ENCODE measurements at regions not wholly inside any gene's neighbourhood (a gene's known extent, or its start where the extent isn't known, plus 50 kb on each side); places are given as distances from the start of the nearest gene placed in this dataset.

DNA sequence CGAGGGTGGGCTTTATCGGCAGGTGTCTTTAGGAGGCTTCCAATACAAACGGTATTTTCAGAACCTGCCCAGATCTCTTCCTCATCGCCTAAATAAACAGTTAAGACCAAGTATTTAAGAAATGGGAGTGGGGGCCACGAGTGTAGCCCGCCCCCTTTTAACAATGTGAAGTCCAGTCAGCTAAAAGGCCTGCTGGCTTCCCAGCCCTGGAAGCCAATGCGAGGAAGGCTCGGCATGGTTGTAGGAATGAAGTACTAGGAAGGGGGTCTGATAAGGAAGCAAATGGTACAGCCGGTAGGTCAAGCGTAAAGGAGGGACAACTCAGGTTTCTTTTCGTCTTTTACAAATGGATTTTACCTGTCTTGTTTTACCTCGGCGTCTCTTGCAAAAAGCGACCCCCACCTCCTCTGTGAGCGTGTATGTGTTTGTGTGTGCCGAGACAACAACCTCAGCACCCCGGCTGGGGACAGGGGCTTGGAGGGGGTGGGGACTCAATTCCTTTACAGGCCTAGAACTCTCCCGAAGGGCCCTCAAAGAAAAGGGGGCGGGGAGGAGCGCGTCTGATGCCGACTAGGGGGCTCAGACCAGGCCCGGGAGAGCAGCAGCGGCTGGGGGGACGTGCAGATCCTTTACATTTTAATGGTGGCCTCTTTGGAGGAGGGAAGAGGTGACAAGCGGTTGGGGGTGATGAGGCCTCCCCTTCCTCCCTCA lies 147.6 kb downstream of the GPR85 start:
- no peaks in the 10 kb centered on the region for H3K9me3 ChIP-seq
- TF ChIP-seq POLR2AphosphoS5 (IDR thresholded peaks at IDR 0.05) (no peak), POLR2A (IDR thresholded peaks at IDR 0.05) (no peak)
- TF ChIP-seq, protein P1, sequence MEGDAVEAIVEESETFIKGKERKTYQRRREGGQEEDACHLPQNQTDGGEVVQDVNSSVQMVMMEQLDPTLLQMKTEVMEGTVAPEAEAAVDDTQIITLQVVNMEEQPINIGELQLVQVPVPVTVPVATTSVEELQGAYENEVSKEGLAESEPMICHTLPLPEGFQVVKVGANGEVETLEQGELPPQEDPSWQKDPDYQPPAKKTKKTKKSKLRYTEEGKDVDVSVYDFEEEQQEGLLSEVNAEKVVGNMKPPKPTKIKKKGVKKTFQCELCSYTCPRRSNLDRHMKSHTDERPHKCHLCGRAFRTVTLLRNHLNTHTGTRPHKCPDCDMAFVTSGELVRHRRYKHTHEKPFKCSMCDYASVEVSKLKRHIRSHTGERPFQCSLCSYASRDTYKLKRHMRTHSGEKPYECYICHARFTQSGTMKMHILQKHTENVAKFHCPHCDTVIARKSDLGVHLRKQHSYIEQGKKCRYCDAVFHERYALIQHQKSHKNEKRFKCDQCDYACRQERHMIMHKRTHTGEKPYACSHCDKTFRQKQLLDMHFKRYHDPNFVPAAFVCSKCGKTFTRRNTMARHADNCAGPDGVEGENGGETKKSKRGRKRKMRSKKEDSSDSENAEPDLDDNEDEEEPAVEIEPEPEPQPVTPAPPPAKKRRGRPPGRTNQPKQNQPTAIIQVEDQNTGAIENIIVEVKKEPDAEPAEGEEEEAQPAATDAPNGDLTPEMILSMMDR (IDR thresholded peaks at IDR 0.05 in 8 of 11, conservative IDR thresholded peaks at IDR 0.05 in 3 of 11), result no peak
- intact Hi-C loops (cut with DNase I; ENCODE audit: low total_unique reads), result no loop called here
- peak overlapping the region; percentile 43 to 91 (median 84) for H3K27ac ChIP-seq
- no peaks in the 10 kb centered on the region for H3K36me3 ChIP-seq
- no peaks in the 10 kb centered on the region for H3K27me3 ChIP-seq (replicated peaks in 1 of 7)
- peak; percentile 77 for DNase-seq
- 1 to 2% (median 1%) methylated on average over 25 to 26 of the region's 26 CpGs for WGBS, 5 donors
- peak overlapping the region; percentile 62 to 97 (median 90) for H3K4me3 ChIP-seq
- peaks cover 11 to 49% (median 38%) of the 10 kb centered on the region in 6 donors for H3K4me1 ChIP-seq

DNA sequence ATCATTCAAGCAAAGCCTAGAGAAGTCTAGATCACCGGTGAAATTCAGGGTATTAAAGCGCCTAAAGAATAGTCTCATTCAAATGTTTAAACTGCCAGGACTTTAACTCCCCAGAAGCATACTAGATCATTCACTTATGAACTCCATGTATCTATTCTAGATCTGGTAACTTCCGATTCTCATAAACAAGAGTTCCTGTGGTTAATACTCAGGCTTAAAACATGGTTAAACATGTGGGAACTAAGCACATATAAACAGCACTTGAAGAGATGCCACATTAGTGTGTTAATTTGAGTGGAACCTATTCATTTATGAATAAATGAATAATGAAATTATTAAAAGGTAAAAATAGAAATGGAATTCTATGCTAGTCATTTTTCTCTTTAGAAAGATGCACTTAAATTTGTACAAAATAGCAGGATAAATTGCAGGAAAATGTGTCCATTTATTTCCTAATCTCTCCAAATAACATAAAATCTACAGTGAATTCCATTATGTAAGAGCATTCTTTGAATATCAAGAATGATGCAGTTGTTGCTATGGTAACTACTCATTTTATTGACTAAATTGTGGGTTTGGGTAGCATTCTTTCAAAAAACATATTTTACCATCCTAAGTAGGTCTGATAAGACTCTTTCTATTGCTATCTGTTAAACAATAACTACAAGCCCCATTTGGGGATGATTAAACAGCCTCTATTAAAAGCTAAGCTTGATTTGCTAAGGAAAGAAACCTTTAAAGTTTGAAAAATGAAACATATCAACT lies 147.6 kb upstream of the TMEM168 start:
- H3K4me3 ChIP-seq, result peak overlapping the region in 4 of 8 donors; percentile 81 to 97 (median 90)
- TF ChIP-seq POLR2AphosphoS5 (IDR thresholded peaks at IDR 0.05) (no peak), POLR2A (IDR thresholded peaks at IDR 0.05) (no peak)
- TF ChIP-seq, protein P1 (IDR thresholded peaks at IDR 0.05 in 8 of 11, conservative IDR thresholded peaks at IDR 0.05 in 3 of 11), result no peak
- intact Hi-C loops (cut with DNase I; ENCODE audit: low total_unique reads), result no loop called here
- peaks cover 11 to 57% (median 38%) of the 10 kb centered on the region in 6 donors for H3K4me1 ChIP-seq
- DNase-seq, result no peak
- WGBS, 5 donors, result 75 to 82% (median 80%) methylated on average over 3 of the region's 3 CpGs
- H3K27ac ChIP-seq, result no peak overlapping the region
- H3K27me3 ChIP-seq (replicated peaks in 1 of 7), result no peaks in the 10 kb centered on the region
- H3K36me3 ChIP-seq, result no peaks in the 10 kb centered on the region
- no peaks in the 10 kb centered on the region for H3K9me3 ChIP-seq

DNA sequence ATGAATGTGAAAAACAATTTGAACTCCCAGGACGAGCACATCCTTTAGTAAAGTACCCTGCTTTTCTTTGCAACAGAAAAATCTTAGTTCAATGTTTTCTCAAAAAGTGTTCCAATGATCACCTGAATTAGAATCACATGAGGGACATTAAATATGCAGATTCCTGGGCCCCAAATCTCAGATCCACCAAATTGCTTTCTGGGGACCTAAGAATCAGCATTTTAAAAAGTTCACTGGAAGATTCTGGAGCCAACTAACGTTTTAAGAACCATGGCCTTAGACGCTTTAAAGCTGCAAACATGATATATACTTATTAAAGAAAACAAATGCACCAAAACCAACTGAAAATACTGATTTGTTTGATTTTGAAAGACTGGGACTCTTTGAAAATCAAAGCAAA lies 143.4 kb upstream of the TMEM168 start:
- no peak overlapping the region for H3K4me3 ChIP-seq
- H3K27ac ChIP-seq, result no peak overlapping the region
- intact Hi-C loops (cut with DNase I; ENCODE audit: low total_unique reads), result no loop called here
- H3K4me1 ChIP-seq, result peaks cover 11 to 79% (median 40%) of the 10 kb centered on the region in 6 donors
- DNase-seq, result no peak
- no peak for TF ChIP-seq POLR2A (IDR thresholded peaks at IDR 0.05)
- TF ChIP-seq, protein P1 (IDR thresholded peaks at IDR 0.05 in 8 of 11, conservative IDR thresholded peaks at IDR 0.05 in 3 of 11), result no peak
- TF ChIP-seq POLR2AphosphoS5 (IDR thresholded peaks at IDR 0.05), result no peak
- WGBS, 5 donors, result 83 to 94% (median 90%) methylated on average over 3 of the region's 3 CpGs
- H3K36me3 ChIP-seq, result no peaks in the 10 kb centered on the region
- H3K27me3 ChIP-seq (replicated peaks in 1 of 7), result no peaks in the 10 kb centered on the region
- no peaks in the 10 kb centered on the region for H3K9me3 ChIP-seq

DNA sequence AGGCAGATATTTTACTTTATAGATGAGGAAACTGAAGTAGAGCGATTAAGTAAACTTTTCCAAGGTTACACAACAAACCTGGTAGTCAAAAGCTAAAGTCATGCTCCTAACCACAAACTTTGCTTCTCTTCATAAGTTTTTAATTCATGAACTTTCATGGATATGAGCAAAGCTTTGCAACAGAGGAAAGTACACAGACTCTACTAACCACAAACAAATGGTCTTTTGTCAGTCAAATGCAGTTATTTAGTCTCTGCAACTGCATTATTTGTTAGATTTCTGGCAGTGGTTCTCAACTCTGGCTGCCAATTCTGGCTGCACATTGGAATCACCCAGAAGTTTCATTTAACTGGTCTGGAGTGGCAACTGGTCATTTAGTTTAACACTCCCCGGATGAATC lies 140.6 kb upstream of the TMEM168 start:
- no peak for DNase-seq
- intact Hi-C loops (cut with DNase I; ENCODE audit: low total_unique reads), result no loop called here
- Histone ChIP-seq H3K27me3 (replicated peaks in 1 of 7) (no peaks in the 10 kb centered on the region), H3K4me1 (peaks cover 0 to 57% (median 24%) of the 10 kb centered on the region in 6 donors), H3K27ac (peak overlapping the region in 4 of 8 donors; percentile 6 to 68 (median 36)), H3K9me3 (no peaks in the 10 kb centered on the region), H3K4me3 (no peak overlapping the region), H3K36me3 (no peaks in the 10 kb centered on the region)
- WGBS, 5 donors, result 48 to 74% (median 70%) methylated on average over 2 of the region's 2 CpGs
- TF ChIP-seq POLR2AphosphoS5 (IDR thresholded peaks at IDR 0.05) (no peak), POLR2A (IDR thresholded peaks at IDR 0.05) (no peak)
- TF ChIP-seq, protein P1 (IDR thresholded peaks at IDR 0.05 in 8 of 11, conservative IDR thresholded peaks at IDR 0.05 in 3 of 11), result no peak

All from spleen (tissue), 11 donors.